WTC11 (cell line): ENCODE measurements at regions not wholly inside any gene's neighbourhood (a gene's known extent, or its start where the extent isn't known, plus 50 kb on each side); places are given as distances from the start of the nearest gene placed in this dataset.

Source experiments
- ATAC-seq: fragments of 200-7000 bp; cut with Tn5 transposase; 2 replicates; pipeline ENCODE4 v1.10.0; 2021; ENCODE audit warnings: mild to moderate bottlenecking, moderate library complexity
- CTCF ChIA-PET: fragments of 300-600 bp; sonication (Branson Sonifier 250); formaldehyde crosslinking; loops from one replicate; lab custom pipeline; 2021; ENCODE audit warnings: antibody characterized with exemption; lab: Charles Lee
- POLR2A ChIA-PET: fragments of 350-600 bp; sonication (Branson Sonifier 250); formaldehyde crosslinking; loops from one replicate; lab custom pipeline; 2021; ENCODE audit warnings: antibody characterized with exemption; lab: Charles Lee
- DNase-seq: peaks from one replicate; pipeline ENCODE4 v3.0.0; 2021; ENCODE audit warnings: low spot score
- H3K27ac Mint-ChIP-seq: 2 replicates; pipeline ENCODE4 v1.8.0; 2021; ENCODE audit warnings: mixed read lengths
- H3K27me3 Mint-ChIP-seq: 2 replicates; pipeline ENCODE4 v1.8.0; 2021; ENCODE audit warnings: low read depth, mild to moderate bottlenecking, moderate library complexity, mixed read lengths
- H3K36me3 Mint-ChIP-seq: 2 replicates; pipeline ENCODE4 v1.8.0; 2021; ENCODE audit warnings: mixed read lengths
- H3K4me1 Mint-ChIP-seq: 2 replicates; pipeline ENCODE4 v1.8.0; 2022; ENCODE audit warnings: mixed read lengths
- H3K4me3 Mint-ChIP-seq: 2 replicates; pipeline ENCODE4 v1.8.0; 2021; ENCODE audit warnings: mild to moderate bottlenecking, moderate library complexity, mixed read lengths
- H3K9me3 Mint-ChIP-seq: 2 replicates; pipeline ENCODE4 v1.8.0; 2021; ENCODE audit warnings: mixed read lengths
- CBFB ChIP-seq: sonication (generic); formaldehyde crosslinking; IDR thresholded peaks from 2 replicates; pipeline ENCODE4 v1.8.1; 2022; ENCODE audit warnings: mild to moderate bottlenecking, low read depth, missing genetic modification reagents
- ETV6 ChIP-seq: sonication (generic); formaldehyde crosslinking; IDR thresholded peaks from 2 replicates; pipeline ENCODE4 v1.8.1; 2022; ENCODE audit warnings: mild to moderate bottlenecking, missing genetic modification reagents
- FOXJ3 ChIP-seq: sonication (generic); formaldehyde crosslinking; IDR thresholded peaks from 2 replicates; pipeline ENCODE4 v1.9.0; 2021; ENCODE audit warnings: missing genetic modification reagents, mild to moderate bottlenecking, borderline replicate concordance
- GABPB1 ChIP-seq: sonication (generic); formaldehyde crosslinking; IDR thresholded peaks from 2 replicates; pipeline ENCODE4 v1.8.1; 2023; ENCODE audit warnings: mild to moderate bottlenecking, missing genetic modification reagents
- GTF2I ChIP-seq: fragments of 250-450 bp; sonication (Bioruptor Pico); conservative IDR thresholded peaks from 2 replicates; pipeline ENCODE4 v1.4.0; 2021; ENCODE audit warnings: mild to moderate bottlenecking
- JUN ChIP-seq: sonication (generic); formaldehyde crosslinking; IDR thresholded peaks from 2 replicates; pipeline ENCODE4 v1.8.0; 2023; ENCODE audit warnings: mild to moderate bottlenecking, missing genetic modification reagents
- MXD4 ChIP-seq: fragments of 250-450 bp; sonication (Bioruptor Pico); IDR thresholded peaks from 2 replicates; pipeline ENCODE4 v1.8.0; 2021; ENCODE audit warnings: mild to moderate bottlenecking, moderate library complexity, borderline replicate concordance
- NFE2L1 ChIP-seq: sonication (generic); formaldehyde crosslinking; IDR thresholded peaks from 2 replicates; pipeline ENCODE4 v1.8.1; 2023; ENCODE audit warnings: missing genetic modification reagents
- NR1H2 ChIP-seq: sonication (generic); formaldehyde crosslinking; IDR thresholded peaks from 2 replicates; pipeline ENCODE4 v1.9.0; 2021; ENCODE audit warnings: mild to moderate bottlenecking, moderate library complexity, missing genetic modification reagents
- NR2C2 ChIP-seq: sonication (generic); formaldehyde crosslinking; IDR thresholded peaks from 2 replicates; pipeline ENCODE4 v1.8.0; 2022; ENCODE audit warnings: mild to moderate bottlenecking, missing genetic modification reagents
- OVOL2 ChIP-seq: fragments of 250-450 bp; sonication (Bioruptor Pico); IDR thresholded peaks from 2 replicates; pipeline ENCODE4 v1.9.0; 2021; ENCODE audit warnings: mild to moderate bottlenecking, borderline replicate concordance
- SMAD4 ChIP-seq: sonication (generic); formaldehyde crosslinking; IDR thresholded peaks from 2 replicates; pipeline ENCODE4 v1.8.0; 2022; ENCODE audit warnings: mild to moderate bottlenecking, missing genetic modification reagents
- SOX15 ChIP-seq: fragments of 250-450 bp; sonication (Bioruptor Pico); IDR thresholded peaks from 2 replicates; pipeline ENCODE4 v1.9.0; 2021; ENCODE audit warnings: mild to moderate bottlenecking
- TP53 ChIP-seq: sonication (generic); formaldehyde crosslinking; IDR thresholded peaks from 2 replicates; pipeline ENCODE4 v1.8.1; 2023; ENCODE audit warnings: mild to moderate bottlenecking, missing genetic modification reagents
- ZNF219 ChIP-seq: sonication (generic); formaldehyde crosslinking; IDR thresholded peaks from 2 replicates; pipeline ENCODE4 v1.8.0; 2023; ENCODE audit warnings: missing genetic modification reagents, mild to moderate bottlenecking, borderline replicate concordance
- ZNF263 ChIP-seq: sonication (generic); formaldehyde crosslinking; IDR thresholded peaks from 2 replicates; pipeline ENCODE4 v1.8.1; 2022; ENCODE audit warnings: low read depth, mild to moderate bottlenecking, moderate library complexity, missing genetic modification reagents
- TF ChIP-seq, protein P1 (sequence below): sonication (generic); formaldehyde crosslinking; IDR thresholded peaks from 2 replicates; pipeline ENCODE4 v1.8.0; 2022; ENCODE audit warnings: mild to moderate bottlenecking, missing genetic modification reagents
- TF ChIP-seq, protein P2 (sequence below): fragments of 250-450 bp; sonication (Bioruptor Pico); IDR thresholded peaks from 2 replicates; pipeline ENCODE4 v1.8.0; 2021; ENCODE audit warnings: mild to moderate bottlenecking
- TF ChIP-seq, protein P3 (sequence below): sonication (generic); formaldehyde crosslinking; IDR thresholded peaks from 2 replicates; pipeline ENCODE4 v1.8.1; 2023; ENCODE audit warnings: mild to moderate bottlenecking, missing genetic modification reagents, moderate library complexity
- TF ChIP-seq, protein P4 (sequence below): fragments of 250-450 bp; sonication (Bioruptor Pico); IDR thresholded peaks from 2 replicates; pipeline ENCODE4 v1.9.0; 2021; ENCODE audit warnings: mild to moderate bottlenecking, borderline replicate concordance
- TF ChIP-seq, protein P5 (sequence below): sonication (generic); formaldehyde crosslinking; IDR thresholded peaks from 2 replicates; pipeline ENCODE4 v1.8.1; 2023; ENCODE audit warnings: mild to moderate bottlenecking, moderate library complexity, missing genetic modification reagents
- TF ChIP-seq, protein P6 (sequence below): fragments of 200-600 bp; IDR thresholded peaks from 2 replicates; pipeline ENCODE4 v1.8.0; 2022; ENCODE audit warnings: antibody characterized with exemption
- TF ChIP-seq, protein P7 (sequence below): sonication (generic); formaldehyde crosslinking; IDR thresholded peaks from 2 replicates; pipeline ENCODE4 v1.8.0; 2023; ENCODE audit warnings: missing genetic modification reagents, mild to moderate bottlenecking, borderline replicate concordance

DNA sequence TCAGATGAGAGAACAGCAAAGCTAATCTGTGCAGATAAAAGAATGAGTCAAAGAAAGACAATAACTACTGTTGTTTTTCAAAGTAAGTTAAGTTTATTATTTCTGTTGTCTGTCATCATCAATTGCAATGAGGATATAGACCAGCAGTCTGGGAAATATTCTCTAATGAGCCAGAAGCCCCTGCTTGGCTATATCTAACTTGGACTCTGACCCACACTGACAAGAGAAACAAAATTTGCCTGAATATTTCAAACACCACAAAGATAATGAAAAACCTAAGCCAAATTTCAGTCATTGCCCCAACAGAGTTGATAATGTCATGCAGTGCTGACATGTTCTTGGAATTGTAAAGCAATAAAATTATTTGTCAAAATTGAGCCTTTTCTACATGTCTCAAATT is 115.0 kb upstream of the PRDX4 start:
- no peak for DNase-seq
- ATAC-seq = no peak
- POLR2A ChIA-PET = no interaction called here
- Mint-ChIP-seq H3K27ac (no peak overlapping the region), H3K36me3 (peaks cover 11% of the 10 kb centered on the region), H3K9me3 (peaks cover 13% of the 10 kb centered on the region), H3K4me1 (peaks cover 11% of the 10 kb centered on the region), H3K4me3 (no peak overlapping the region), H3K27me3 (no peaks in the 10 kb centered on the region)
- CTCF ChIA-PET = interaction anchor here (0.9 kb wide), 1 partner anchor 39 kb away, joined by 3 read pairs; no protein-coding TSS in a partner anchor
- TF ChIP-seq SMAD4 (no peak), TP53 (CRISPR knock-in tag) (no peak), ZNF263 (CRISPR knock-in tag) (no peak), MXD4 (no peak), FOXJ3 (no peak), ETV6 (CRISPR knock-in tag) (no peak), JUN (CRISPR knock-in tag) (no peak), CBFB (CRISPR knock-in tag) (no peak), GABPB1 (CRISPR knock-in tag) (no peak), SOX15 (CRISPR knock-in tag) (no peak)
- TF ChIP-seq, protein P1, sequence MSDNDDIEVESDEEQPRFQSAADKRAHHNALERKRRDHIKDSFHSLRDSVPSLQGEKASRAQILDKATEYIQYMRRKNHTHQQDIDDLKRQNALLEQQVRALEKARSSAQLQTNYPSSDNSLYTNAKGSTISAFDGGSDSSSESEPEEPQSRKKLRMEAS = no peak
- TF ChIP-seq, protein P2, sequence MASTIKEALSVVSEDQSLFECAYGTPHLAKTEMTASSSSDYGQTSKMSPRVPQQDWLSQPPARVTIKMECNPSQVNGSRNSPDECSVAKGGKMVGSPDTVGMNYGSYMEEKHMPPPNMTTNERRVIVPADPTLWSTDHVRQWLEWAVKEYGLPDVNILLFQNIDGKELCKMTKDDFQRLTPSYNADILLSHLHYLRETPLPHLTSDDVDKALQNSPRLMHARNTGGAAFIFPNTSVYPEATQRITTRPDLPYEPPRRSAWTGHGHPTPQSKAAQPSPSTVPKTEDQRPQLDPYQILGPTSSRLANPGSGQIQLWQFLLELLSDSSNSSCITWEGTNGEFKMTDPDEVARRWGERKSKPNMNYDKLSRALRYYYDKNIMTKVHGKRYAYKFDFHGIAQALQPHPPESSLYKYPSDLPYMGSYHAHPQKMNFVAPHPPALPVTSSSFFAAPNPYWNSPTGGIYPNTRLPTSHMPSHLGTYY (CRISPR knock-in tag) = no peak
- TF ChIP-seq, protein P3, sequence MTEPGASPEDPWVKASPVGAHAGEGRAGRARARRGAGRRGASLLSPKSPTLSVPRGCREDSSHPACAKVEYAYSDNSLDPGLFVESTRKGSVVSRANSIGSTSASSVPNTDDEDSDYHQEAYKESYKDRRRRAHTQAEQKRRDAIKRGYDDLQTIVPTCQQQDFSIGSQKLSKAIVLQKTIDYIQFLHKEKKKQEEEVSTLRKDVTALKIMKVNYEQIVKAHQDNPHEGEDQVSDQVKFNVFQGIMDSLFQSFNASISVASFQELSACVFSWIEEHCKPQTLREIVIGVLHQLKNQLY (CRISPR knock-in tag) = no peak
- TF ChIP-seq, protein P4, sequence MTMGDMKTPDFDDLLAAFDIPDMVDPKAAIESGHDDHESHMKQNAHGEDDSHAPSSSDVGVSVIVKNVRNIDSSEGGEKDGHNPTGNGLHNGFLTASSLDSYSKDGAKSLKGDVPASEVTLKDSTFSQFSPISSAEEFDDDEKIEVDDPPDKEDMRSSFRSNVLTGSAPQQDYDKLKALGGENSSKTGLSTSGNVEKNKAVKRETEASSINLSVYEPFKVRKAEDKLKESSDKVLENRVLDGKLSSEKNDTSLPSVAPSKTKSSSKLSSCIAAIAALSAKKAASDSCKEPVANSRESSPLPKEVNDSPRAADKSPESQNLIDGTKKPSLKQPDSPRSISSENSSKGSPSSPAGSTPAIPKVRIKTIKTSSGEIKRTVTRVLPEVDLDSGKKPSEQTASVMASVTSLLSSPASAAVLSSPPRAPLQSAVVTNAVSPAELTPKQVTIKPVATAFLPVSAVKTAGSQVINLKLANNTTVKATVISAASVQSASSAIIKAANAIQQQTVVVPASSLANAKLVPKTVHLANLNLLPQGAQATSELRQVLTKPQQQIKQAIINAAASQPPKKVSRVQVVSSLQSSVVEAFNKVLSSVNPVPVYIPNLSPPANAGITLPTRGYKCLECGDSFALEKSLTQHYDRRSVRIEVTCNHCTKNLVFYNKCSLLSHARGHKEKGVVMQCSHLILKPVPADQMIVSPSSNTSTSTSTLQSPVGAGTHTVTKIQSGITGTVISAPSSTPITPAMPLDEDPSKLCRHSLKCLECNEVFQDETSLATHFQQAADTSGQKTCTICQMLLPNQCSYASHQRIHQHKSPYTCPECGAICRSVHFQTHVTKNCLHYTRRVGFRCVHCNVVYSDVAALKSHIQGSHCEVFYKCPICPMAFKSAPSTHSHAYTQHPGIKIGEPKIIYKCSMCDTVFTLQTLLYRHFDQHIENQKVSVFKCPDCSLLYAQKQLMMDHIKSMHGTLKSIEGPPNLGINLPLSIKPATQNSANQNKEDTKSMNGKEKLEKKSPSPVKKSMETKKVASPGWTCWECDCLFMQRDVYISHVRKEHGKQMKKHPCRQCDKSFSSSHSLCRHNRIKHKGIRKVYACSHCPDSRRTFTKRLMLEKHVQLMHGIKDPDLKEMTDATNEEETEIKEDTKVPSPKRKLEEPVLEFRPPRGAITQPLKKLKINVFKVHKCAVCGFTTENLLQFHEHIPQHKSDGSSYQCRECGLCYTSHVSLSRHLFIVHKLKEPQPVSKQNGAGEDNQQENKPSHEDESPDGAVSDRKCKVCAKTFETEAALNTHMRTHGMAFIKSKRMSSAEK (CRISPR knock-in tag) = no peak
- TF ChIP-seq, protein P5, sequence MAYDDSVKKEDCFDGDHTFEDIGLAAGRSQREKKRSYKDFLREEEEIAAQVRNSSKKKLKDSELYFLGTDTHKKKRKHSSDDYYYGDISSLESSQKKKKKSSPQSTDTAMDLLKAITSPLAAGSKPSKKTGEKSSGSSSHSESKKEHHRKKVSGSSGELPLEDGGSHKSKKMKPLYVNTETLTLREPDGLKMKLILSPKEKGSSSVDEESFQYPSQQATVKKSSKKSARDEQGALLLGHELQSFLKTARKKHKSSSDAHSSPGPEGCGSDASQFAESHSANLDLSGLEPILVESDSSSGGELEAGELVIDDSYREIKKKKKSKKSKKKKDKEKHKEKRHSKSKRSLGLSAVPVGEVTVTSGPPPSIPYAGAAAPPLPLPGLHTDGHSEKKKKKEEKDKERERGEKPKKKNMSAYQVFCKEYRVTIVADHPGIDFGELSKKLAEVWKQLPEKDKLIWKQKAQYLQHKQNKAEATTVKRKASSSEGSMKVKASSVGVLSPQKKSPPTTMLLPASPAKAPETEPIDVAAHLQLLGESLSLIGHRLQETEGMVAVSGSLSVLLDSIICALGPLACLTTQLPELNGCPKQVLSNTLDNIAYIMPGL (CRISPR knock-in tag) = no peak
- TF ChIP-seq, protein P6, sequence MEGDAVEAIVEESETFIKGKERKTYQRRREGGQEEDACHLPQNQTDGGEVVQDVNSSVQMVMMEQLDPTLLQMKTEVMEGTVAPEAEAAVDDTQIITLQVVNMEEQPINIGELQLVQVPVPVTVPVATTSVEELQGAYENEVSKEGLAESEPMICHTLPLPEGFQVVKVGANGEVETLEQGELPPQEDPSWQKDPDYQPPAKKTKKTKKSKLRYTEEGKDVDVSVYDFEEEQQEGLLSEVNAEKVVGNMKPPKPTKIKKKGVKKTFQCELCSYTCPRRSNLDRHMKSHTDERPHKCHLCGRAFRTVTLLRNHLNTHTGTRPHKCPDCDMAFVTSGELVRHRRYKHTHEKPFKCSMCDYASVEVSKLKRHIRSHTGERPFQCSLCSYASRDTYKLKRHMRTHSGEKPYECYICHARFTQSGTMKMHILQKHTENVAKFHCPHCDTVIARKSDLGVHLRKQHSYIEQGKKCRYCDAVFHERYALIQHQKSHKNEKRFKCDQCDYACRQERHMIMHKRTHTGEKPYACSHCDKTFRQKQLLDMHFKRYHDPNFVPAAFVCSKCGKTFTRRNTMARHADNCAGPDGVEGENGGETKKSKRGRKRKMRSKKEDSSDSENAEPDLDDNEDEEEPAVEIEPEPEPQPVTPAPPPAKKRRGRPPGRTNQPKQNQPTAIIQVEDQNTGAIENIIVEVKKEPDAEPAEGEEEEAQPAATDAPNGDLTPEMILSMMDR = no peak

DNA sequence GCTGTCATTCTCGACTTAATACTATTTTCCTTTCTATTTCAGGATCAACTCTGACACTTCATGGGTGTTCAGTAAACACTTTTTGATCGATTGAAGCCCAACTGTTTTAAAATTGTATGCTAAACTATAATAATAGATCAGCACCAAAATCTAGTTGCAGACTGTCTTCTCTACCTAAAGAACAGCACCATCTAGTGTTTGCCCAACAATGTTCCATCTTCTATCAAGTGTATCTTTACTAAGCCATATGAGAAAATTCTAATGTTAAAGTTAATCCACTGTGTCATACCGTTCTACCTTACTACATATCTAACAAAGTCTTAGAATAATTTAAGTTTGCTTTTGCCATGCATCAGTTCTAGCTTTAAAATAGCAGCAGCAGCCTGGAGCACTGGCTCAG is 113.0 kb upstream of the PRDX4 start:
- Mint-ChIP-seq H3K9me3 (peaks cover 32% of the 10 kb centered on the region), H3K4me1 (peaks cover 11% of the 10 kb centered on the region), H3K27me3 (no peaks in the 10 kb centered on the region), H3K4me3 (no peak overlapping the region), H3K27ac (no peak overlapping the region), H3K36me3 (peaks cover 27% of the 10 kb centered on the region)
- ChIA-PET POLR2A (interaction anchor here (0.7 kb wide), 1 partner anchor 451 kb away, joined by 4 read pairs; no protein-coding TSS in a partner anchor), CTCF (no interaction called here)
- DNase-seq (no peak), ATAC-seq (no peak)
- TF ChIP-seq NR1H2 (no peak), NR2C2 (no peak), NFE2L1 (CRISPR knock-in tag) (no peak), ZNF219 (CRISPR knock-in tag) (no peak), GTF2I (CRISPR knock-in tag) (no peak), OVOL2 (CRISPR knock-in tag) (no peak)
- TF ChIP-seq, protein P7, sequence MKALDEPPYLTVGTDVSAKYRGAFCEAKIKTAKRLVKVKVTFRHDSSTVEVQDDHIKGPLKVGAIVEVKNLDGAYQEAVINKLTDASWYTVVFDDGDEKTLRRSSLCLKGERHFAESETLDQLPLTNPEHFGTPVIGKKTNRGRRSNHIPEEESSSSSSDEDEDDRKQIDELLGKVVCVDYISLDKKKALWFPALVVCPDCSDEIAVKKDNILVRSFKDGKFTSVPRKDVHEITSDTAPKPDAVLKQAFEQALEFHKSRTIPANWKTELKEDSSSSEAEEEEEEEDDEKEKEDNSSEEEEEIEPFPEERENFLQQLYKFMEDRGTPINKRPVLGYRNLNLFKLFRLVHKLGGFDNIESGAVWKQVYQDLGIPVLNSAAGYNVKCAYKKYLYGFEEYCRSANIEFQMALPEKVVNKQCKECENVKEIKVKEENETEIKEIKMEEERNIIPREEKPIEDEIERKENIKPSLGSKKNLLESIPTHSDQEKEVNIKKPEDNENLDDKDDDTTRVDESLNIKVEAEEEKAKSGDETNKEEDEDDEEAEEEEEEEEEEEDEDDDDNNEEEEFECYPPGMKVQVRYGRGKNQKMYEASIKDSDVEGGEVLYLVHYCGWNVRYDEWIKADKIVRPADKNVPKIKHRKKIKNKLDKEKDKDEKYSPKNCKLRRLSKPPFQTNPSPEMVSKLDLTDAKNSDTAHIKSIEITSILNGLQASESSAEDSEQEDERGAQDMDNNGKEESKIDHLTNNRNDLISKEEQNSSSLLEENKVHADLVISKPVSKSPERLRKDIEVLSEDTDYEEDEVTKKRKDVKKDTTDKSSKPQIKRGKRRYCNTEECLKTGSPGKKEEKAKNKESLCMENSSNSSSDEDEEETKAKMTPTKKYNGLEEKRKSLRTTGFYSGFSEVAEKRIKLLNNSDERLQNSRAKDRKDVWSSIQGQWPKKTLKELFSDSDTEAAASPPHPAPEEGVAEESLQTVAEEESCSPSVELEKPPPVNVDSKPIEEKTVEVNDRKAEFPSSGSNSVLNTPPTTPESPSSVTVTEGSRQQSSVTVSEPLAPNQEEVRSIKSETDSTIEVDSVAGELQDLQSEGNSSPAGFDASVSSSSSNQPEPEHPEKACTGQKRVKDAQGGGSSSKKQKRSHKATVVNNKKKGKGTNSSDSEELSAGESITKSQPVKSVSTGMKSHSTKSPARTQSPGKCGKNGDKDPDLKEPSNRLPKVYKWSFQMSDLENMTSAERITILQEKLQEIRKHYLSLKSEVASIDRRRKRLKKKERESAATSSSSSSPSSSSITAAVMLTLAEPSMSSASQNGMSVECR (CRISPR knock-in tag) = no peak
